HG02610 (cell line): ENCODE measurements at regions not wholly inside any gene's neighbourhood (a gene's known extent, or its start where the extent isn't known, plus 50 kb on each side); places are given as distances from the start of the nearest gene placed in this dataset.
"Not testable (repeated sequence)": the region's sequence is repeated elsewhere in the genome, so short reads cannot be mapped to it uniquely, and the experiment has no call there.

ENCODE experiments used
- ATAC-seq: cut with Tn5 transposase; IDR thresholded peaks from one replicate; pipeline ENCODE4 v1.9.1; 2021; ENCODE audit warnings: mild to moderate bottlenecking, moderate library complexity; ENCODE audit not compliant: unreplicated experiment

DNA sequence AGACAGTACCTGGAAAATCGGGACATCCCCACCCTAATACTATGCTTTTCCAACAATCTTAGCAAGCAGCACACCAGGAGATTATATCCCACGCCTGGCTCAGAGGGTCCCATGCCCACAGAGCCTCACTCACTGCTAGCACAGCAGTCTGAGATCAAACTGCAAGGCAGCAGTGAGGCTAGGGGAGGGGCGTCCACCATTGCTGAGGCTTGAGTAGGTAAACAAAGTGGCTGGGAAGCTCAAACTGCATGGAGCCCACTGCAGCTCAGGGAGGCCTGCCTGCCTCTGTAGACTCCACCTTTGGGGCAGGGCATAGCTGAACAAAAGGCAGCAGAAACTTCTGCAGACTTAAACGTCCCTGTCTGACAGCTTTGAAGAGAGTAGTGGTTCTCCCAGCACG, 275.5 kb downstream of the IKZF2 start:
- ATAC-seq: not testable (repeated sequence)

DNA sequence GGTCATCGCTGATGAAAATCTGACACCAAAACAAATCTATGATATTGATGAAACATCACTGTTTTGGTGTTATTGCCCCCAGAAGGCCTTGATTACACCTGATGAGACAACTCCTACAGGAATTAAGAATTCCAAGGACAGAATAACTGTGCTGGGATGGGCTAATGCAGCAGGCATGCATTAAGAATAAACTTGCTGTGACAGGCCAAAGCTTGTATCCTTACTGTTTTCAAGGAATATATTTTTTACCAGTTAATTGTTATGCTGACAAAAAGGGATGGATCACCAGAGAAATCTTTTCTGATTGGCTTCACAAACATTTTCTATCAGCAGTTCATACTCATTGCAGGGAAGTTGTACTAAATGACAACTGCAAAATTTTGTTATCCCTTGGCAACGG, 278.2 kb downstream of the IKZF2 start:
- no peak for ATAC-seq

DNA sequence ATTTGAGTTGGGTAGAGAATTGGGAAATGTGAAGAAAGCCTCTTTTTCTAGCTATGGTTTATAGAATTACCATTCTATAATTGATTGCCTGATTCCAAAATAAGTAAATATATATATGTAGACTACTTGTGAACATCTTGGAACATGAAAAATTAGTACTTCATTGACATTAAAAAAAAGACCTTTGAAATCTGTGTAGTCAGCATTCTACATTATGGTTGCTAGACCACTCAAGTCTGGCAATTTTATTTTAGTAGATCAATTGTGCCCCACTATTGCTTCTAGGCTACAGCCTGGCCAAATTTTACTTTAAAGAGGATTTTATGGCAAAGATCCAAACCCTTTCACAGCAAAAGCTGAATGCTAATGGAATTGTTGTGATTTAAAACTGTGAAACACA, 279.8 kb downstream of the IKZF2 start:
- ATAC-seq: no peak

DNA sequence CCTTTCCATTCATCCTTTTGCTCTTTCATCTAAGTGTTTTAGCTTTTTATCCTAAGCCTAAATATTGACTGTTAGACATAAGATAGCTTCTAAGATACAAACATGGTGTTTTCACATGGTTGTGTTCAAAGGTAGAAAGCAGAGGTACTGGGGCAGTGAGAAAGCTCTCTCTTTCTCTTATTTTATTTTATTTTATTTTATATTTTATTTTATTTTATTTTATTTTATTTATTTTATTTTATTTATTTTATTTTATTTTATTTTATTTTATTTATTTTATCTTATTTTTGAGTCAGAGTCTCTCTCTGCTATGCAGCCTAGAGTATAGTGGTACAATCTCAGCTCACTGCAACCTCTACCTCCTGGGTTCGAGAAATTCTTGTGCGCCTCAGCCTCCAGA, 287.2 kb downstream of the IKZF2 start:
- no peak for ATAC-seq

DNA sequence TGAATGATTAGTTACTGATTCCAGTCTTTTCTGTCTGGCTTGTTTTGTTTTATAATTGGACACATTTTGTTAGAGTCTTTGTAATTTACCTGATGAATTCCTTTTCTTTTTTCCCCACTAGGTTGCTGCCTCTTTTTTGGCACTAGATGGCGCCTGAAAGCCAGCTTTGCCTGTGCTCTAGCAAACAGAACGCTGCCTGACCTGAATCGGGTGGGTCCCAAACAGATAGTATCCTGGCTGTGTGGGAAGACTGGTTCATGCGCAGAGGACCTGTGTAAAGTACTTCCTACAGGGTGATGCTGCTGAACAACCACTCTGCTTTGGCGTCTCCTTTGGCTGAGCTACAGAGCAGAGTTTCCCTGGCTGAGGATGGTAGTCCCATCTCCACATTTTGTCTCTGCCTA, 288.2 kb downstream of the IKZF2 start:
- ATAC-seq: peak; percentile 48

DNA sequence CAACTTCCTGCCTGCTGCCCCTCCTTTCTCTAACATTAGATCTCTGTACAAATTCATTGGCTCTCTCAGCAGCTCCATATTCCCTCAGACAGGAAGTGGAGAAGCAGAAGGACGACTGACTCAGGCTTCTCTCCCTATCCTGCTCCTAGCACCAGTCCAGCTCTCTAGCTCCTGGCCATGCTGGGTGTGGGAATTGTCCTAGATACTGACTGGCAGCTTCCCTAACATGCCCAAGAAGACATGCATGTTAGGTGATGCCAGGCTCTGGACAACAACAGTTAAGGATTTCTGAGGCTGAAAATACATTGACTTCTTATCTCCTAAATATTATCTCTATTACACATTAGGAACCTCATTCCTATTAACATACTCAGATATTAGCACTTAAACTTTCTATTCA, 292.9 kb downstream of the IKZF2 start:
- ATAC-seq: no peak

DNA sequence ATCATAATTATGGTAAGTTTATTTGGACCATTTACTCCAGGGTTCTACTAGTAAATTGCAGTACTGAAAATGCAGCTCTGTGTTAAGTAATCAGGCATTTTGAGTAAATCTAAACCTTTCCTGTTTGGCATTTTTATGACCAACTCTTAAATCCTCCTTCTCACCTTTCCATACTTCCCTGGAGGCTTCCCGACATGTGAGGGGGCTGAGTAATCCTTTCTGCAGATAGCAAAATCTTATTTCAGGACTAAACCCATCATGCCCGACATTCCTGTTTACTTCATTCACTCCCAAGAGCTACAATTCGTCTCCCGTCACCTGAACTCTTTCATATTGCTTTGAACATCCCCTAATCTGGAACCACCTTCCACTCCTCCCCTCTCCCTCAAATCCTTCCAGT, 296.6 kb downstream of the IKZF2 start:
- no peak for ATAC-seq

DNA sequence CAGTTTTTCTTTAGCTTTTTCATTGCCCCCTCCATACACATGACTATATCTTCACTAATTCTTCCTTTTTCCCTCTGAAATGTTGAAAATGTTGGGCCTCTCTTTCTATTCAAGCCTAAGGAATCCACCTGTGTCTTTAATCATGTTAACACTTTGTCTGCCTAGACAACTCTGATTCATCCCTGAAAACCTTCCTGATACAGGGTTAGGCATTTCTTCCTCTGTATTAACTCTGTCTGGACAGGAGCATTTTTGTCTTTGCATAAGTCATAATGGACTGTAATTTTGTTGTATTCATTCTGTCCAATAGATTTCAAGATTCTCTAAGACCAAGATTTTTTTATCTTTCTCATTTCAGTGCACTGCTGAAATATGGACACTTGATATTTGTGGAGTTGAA, 297.3 kb downstream of the IKZF2 start:
- ATAC-seq: no peak

DNA sequence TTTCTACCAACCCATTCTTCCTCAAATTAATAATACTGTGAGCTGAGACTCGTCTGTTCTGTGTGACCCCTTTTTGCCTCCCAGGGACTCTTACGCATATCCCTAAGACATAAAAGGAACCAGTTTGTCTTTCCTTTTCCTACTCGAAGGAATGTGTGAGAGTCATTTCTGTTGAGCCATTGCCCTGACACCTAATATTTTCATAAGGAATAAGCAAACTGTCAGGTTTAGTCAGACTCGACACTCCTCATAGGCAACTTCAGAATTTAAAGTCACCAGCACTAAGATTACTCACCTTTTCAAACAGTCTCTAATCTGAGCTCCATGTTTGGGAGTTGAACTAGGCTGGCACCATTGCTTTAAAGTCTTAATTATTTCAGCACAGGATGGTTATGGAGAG, 305.5 kb downstream of the IKZF2 start:
- no peak for ATAC-seq

DNA sequence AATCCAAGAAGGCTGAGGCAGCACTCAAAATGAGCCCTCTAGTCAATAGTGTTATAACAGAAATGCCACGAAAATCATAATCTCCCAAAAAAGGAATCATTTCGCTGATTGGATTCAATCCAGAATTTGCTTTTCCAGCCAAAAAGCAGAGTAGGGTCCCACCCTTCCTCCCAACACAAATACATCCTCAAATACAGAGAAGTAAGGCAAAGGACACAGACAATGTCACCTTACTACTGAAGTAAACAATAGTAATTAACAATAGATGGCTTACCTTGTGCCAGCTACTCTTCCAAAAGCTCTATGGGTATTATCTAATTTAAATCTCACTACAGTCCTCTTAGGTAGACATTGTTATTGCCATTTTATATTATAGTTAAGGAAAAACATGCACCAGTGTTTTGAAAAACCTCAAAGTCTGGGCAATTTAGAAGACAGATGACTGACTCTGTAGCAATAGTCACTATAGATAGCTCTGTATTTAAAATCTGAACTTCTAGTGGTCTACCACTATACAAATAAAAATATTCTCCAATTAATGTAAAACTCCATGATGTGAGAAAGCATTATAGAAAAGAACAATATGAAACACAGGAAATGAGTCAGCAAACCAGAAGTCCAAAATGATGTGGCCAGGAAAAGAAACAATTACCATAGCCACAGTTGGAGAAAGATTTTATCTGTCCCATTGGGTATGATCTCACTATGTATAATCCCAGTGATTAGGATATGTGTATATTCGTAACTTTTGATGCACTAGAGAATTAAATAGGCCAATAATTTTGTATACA, 305.0 kb upstream of the ERBB4 start:
- ATAC-seq: peak; percentile 67

DNA sequence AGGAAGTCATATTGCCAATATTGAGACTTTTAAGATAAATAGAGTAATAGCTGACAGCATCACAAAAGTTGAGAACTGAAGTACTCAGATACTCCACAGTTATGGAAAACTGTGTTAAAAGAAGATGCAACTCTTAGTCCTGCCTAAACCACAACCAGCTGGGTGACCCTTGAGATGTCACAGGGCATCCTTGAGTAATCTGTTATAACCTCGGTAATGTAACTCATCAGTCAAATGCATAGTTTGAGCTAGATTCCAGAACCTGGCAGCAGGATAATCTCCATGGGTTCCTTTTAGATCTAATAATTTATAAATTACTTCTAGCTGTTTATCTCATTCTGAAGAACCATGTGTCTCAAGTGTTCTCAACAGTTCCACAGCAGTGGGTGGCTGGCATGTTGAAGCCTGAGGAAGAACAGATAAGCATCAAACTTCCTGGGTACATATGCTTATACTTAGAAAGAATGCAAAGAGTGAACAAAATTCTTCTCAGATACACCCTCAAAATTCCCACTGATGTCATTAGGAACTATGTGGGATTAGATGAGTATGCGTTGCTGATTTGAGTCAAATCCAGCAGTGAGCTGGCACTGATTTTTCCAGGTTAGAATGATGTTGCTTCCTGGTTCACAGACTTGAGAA, 304.1 kb upstream of the ERBB4 start:
- no peak for ATAC-seq

DNA sequence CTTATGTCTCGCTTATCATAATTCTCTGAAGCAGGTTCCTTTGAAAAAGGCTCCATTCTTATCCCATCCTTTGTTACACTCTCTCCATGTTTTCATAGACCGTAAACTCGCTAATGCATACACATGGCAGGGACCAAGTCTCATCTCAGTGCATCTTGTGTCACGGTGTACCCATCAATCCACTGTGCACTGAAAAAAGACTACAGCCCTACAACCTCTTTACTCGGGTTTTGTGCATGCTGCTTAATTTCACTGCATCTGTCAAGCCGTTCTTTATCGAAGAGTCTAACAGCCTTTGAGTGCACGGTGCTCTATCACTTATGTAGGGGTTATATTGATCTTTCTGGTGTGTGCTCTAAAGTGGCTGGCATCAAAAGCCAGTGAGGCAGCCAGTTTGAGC, 302.9 kb upstream of the ERBB4 start:
- no peak for ATAC-seq

DNA sequence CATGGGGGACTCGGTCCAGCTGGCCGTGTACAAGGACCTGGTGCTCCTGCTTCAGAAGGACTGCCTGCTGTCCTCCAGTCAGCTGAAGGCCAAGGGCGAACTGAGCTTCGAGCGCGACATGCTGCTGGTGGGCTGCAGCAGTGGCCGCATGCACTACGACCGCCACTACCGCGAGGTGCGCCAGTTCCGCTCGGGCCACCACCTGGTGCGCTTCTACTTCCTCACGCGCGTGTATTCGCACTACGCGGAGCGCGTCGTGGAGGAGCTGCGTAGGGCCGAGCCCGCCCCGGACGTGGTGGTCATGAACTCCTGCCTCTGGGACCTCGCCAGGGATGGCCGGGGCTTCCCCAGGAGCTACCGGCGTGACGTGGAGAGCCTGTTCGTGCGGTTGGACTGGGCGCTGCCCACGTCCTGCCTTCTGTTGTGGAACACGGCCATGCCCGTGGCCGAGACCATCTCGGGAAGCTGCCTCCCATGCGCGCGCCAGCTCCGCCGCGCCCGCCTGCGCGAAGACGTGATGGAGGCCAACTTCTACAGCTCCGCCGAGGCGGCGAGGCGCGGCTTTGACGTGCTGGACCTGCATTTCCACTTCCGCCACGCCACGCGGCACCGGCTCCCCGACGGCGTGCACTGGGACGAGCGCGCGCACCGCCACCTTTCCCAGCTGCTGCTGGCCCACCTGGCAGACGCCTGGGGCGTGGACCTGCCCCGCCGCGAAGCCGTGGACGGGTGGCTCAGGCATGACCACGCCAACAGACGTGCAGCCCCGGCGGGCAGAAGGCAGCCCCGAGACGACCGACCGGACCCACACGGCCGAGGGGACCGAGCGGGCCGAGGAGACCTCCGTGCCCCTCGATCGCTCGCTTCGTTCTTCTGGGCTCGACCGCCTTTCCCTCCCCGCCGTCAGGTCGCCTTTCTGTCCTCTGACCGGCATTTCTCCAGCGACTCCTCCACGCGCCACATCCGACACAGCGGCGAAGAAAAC, 293.9 kb upstream of the ERBB4 start:
- ATAC-seq: no peak

DNA sequence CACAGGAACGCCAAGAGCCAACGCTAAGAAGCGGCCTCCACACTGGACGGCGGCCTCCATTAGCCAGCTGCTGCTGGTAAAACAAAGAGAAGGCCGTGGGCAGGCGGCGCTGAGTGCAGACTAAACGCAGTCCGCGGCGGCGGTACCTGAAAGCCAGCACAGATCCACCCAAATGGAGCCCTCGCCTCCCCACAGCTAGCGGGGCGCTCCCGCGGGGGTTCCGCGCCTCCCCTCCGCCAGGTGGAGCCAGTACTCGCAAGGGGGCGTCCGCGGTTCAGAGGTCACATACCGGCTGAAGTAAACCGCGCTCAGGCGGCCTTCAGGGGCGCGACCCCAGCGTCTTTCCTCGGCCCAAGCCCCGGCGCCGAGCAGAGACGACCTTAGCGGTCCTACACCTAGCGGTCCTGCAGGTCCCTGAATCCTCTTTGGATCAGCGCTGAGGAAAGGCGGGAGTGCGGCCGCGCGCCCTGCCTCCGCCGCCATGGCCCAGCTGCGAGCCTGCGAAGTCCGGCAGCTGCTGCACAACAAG, 293.1 kb upstream of the ERBB4 start:
- ATAC-seq: no peak

DNA sequence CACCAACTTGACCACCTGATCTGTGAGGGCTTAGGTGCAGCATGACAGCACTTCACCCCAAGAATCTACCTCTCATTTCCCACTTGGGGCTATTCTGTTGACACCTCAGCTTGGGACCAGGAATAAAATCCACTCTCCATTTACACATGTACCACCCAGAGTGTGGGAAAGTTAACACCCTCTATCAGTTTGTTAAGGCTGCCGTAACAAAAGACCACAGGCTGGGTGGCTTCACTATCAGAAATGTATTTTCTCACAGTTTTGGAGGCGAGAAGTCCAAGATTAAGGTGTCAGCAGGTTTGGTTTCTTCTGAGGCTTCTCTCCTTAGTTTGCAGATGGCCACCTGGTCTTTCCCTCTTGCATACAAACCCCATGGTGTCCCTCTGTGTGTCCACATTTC, 277.7 kb upstream of the ERBB4 start:
- no peak for ATAC-seq

DNA sequence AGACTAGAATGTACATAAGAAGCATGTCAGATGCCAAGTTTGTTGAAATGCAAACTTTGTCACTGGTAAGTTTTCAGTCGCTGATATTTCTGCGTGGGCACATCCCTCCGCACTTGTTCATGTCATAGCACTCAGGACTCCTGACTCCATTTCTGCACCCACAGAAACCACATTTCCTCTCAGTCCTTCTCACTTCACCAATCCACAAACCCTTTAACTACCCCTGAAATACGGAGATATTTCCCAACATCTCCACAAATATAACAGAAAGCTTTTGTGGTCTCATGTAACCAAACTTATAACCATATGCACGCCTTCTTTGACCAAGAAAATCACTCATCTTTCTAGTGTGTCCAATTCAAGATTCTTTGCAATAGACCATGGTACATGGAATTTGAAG, 276.9 kb upstream of the ERBB4 start:
- peak; percentile 63 for ATAC-seq

DNA sequence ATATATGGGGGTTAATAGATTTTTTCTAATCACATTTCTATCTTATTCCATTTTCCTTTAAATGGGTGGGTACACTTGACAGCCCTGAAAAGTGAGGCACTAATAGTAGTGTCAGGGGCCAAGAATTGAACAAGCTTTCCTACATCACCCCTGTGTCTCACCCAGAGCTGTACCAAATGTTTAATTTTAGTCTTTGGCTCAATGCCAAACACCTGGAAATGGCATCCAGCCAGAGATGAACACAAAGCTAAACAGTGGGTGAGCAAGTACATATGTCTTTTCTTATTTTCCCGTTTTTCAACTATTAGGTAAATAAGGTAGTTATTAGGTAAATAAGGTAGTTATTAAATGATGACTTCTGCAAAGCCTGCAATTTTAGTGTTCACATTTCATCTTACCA, 276.3 kb upstream of the ERBB4 start:
- peak; percentile 1 for ATAC-seq

DNA sequence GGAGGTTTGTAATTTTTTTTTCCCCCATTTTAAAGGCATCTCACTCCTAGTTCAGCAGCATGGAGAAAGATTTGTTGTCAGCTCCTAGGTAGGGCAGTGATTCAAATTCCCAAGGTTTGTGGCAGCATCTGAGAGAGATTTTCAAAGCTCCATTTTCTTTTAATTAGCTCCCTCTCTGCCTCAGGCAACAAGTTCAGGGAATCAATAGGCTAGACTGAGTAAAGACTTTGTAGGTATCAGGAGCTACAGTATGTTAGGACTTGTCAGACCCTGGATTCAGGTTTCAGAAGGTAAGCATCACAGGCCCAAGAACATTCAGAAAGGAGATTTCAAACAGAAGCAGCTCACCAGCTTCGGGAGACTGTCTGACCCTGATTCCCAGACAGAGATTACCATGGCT, 273.3 kb upstream of the ERBB4 start:
- ATAC-seq: no peak

DNA sequence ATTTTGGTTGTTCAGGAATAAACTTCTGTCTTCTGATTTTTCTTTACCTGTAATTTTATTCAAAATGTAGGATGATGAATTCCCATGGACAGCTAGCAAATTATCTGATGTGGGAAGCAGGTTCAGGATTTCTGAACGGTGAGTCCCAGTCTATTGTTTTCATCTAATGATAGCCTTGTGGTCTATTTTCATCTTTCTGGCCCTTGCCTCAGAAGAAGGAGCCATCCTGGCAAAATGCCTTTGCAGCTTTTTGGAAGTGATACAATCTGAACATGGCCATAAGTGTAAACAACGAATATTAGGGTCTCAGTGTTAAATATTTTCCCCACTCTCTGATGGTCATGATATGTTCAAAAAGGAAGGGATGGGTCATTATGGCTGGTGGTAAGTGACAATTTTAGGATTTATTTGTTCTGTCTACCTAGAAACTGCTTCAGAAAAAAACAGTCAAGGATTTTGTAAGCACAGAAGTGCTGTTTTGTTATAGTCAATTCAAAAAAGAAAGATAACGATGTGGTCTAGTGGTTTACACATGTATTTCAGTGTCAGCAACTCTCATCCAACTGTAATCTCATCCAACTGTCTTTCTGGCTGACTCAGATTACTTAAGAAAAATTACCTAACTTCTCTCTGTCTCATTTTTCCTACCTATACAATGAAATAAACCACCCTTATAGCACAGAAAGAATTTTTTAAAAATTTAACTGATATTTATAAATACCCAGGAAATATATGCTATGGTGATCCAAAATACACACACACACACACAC, 272.6 kb upstream of the ERBB4 start:
- peak; percentile 69 for ATAC-seq

DNA sequence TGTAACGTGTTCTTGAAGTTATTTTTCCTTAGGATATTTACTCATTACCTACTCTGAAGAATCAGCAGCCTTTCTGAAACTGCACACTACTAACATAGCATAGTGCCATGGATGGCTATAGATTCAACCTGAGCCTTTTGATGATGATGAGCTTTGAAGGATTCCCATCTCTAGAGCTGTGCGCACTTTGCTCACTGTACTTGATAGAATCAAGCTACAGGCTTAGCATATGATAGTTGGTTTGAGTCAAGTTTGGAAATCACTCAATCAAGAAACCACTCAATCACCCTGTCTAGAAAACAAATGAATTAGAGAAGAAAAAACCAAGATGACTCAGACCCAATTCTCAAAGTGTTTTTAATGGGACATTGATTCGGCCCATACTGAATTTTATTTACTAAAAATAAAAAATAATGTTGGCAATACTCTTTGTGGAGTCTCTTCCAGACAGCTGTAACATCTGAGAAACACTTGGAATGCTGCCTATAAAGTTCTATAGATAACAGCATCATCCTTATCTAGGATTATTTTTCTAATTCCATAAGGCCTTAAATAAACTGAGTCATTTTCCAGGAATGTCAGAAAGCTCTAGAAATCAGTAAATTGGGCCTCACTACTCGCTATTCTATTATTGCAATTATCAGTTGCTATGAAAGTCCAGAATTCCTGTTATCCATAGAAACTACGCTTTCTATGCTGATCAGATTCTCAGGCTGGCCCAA, 259.0 kb upstream of the ERBB4 start:
- ATAC-seq: peak; percentile 56
